ENCODE measurements at regions not wholly inside any gene's neighbourhood (a gene's known extent, or its start where the extent isn't known, plus 50 kb on each side); places are given as distances from the start of the nearest gene placed in this dataset.
"Not testable (repeated sequence)": the region's sequence is repeated elsewhere in the genome, so short reads cannot be mapped to it uniquely, and the experiment has no call there.

DNA sequence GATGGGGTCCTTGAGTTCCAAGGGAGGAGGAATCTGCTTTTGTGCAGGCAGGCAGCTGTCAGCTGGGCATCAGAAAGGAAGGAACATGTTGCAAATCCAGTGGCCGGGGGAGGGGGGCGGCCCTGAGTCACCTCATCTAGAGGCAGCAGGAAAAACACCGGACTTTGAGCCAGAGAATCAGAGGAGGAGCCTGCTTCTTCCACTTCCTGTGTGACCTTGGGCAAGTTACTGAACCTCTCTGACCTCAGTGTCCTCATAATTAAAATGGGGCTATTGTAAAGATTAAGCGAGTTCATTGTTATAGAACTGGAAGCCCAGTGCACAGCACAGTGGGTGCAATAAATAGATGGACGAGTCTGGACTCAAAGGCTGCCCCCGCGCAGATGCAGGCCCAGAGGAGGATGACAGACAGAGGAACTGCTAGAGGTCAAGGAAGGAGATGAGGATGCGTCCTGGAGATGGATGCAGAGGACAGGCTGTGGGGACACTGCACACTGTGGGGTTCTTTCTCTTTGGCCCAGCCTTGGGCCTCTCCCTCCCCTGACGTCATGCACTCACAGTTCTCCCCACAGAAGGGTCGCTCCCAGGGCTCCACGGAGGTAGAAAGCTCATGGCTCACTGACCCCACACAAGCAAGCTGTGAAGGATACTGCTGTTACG lies 714.3 kb downstream of the MATN1 start:
- DNase-seq = no peak

DNA sequence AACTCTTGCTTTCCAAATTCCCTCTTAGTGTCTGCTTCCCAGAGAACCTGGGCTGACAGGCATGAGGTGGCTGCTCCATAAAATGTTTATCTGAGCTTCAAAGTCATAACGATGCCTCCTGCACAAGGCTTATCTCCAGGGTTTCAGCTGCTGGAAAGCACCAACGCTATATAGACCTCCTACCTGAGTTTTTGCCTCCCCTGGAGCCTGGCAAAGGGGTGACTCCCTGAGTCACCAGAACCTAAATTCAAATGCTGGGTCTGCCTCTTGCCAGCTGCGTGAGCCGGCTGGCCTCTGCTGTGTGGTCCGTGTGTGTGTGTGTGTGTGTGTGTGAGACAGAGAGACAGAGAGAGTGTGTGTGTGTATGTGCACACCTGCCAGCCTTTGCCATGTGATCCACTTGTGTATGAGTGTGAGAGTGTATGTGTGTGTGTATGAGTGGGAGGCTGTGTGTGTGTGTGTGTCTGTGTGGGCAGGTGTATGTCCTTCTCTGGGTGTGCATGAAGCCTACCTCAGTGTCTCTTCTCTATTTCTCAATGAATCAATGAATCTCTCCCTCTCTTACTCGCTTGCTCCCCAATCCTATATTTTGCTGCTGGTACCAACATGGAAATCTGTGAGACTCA lies 714.9 kb downstream of the MATN1 start:
- DNase-seq = no peak

- no peak for DNase-seq
Observed at GRCh38 chr1:30005972-30006619, 717.3 kb downstream of the MATN1 start.

- no peak for DNase-seq
Observed at GRCh38 chr1:30001732-30002039, 721.7 kb downstream of the MATN1 start.

- DNase-seq = no peak
Observed at GRCh38 chr1:30001011-30001731, 722.2 kb downstream of the MATN1 start.

DNA sequence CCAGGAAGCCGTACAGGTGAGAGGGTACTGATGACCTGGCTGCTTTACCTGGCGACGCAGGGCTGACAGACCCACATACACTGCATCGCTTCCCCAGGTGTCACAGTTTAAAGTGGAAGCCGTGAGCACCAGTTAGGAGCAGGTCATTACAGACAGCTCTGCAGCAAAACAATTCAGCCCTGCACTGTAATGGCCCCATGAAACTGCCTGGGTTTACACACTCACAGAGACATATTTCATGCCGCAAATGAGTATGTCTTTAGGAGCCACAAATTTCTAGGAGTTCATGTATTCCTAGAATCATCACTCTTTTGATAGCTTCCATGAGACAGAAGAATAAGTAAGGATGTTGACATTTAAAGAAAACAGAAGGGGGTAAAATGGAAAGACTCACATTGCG lies 723.1 kb downstream of the MATN1 start:
- no peak for DNase-seq

GRCh38 chr1:29999595-29999994 lies 723.8 kb downstream of the MATN1 start:
- DNase-seq = no peak

- no peak for DNase-seq
Observed at GRCh38 chr1:29998686-29999085, 724.7 kb downstream of the MATN1 start.

- DNase-seq = not testable (repeated sequence)
Observed at GRCh38 chr1:29997818-29998217, 725.6 kb downstream of the MATN1 start.

- DNase-seq = no peak
Observed at GRCh38 chr1:29993950-29994349, 729.4 kb downstream of the MATN1 start.

DNA sequence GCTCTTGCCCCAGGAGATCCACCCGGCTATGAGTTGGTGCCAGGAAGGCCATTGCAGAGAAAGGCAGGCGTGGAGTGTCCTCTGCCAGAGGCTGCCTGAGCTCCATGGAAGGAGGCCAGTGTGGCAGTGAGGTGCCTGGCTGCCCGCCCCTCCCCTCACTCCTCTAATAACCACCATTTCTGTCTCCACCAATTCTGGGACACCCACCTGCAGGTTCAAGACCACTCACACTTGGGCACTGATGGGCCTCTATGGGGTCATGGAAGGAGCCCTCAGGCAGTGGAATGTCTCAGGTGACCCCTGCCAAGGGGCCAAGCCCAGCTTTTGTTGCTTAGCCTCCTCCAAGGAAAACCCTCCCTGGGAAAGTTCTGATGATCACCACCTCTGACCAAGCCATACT lies 731.6 kb downstream of the MATN1 start:
- DNase-seq = no peak

GRCh38 chr1:29991025-29991424 lies 732.4 kb downstream of the MATN1 start:
- no peak for DNase-seq

- DNase-seq = no peak
Observed at GRCh38 chr1:29990304-29990703, 733.1 kb downstream of the MATN1 start.

DNA sequence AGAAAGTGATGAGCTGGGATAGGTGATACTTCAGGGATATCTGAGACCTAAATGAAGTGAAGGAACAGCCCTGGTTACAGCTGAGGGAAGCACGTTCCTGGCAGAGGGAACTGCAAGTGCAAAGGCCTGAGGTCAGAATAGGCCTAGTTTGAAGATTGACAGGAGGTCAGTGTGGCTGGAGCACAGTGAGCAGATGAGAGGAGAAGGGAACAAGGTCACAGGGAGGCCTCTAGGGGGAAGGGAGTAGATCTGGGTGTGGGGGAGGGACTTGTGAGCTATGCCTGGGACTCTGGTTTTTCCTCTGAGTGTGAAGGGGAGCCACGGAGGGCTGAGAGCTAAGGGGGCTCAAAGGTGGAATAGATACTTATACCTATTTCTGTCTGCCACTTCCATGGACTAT lies 736.4 kb downstream of the MATN1 start:
- DNase-seq = no peak

- DNase-seq = no peak
Observed at GRCh38 chr1:29985606-29985945, 737.8 kb downstream of the MATN1 start.

- no peak for DNase-seq
Observed at GRCh38 chr1:29984862-29985605, 738.4 kb downstream of the MATN1 start.

- DNase-seq = peak; percentile 85
Observed at GRCh38 chr1:29984166-29984861, 739.1 kb downstream of the MATN1 start.

- no peak for DNase-seq
Observed at GRCh38 chr1:29983321-29983720, 740.1 kb downstream of the MATN1 start.

DNA sequence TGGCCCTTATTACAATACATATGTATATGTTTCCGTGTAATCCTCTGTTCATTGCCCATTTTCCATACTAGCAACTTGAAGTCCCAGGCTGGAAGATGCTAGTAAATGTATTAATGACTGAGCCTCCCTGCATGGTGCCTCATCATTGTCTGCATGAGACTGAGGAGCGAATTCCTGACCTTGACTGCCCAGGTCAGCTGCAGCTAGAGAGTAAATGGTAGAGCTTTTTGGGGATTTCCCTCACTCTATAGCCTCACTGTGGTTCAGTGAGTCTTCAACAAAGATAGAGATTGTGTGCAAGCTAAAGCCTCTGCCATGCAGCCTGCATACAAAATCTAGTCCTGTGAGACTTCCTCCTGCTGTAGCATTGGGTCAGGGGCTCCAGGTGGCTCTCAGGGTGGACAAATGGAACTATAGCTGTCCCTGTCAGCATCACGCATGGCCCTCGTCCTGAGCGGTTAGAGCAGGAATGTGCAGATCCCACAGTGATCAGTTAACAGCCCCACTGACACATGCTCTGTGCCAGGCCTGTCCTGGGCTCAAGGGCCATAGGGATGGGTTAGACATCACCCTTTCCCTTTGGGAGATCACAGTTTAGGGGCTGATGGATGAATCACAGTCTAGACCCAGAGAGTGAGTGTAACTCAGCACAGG lies 741.7 kb downstream of the MATN1 start:
- no peak for DNase-seq

DNA sequence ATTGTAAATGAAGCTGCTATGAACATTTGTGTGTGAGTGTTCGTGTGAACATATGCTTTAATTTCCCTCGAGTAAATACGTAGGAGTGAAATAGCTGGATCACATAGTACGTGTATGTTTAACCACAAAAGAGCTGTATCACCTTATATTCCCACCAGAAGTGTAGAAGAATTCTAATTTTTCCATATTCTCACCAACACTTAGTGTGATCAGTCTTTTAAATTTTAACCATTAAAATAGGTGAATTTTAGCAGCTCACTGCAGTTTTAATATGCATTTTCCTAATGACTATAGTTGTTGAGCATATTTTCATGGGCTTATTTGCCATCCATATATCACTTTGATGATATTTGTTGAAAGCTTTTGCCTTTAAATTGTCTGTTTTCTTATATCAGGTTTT lies 741.2 kb downstream of the PTPRU start:
- no peak for DNase-seq

GRCh38 chr1:29975036-29975694 lies 738.8 kb downstream of the PTPRU start:
- DNase-seq = no peak

- DNase-seq = no peak
Observed at GRCh38 chr1:29974316-29974724, 738.0 kb downstream of the PTPRU start.

Data from DMS153 (cell line).